Trophoblast cell (in vitro differentiated cells and primary cell): ENCODE measurements at regions not wholly inside any gene's neighbourhood (a gene's known extent, or its start where the extent isn't known, plus 50 kb on each side); places are given as distances from the start of the nearest gene placed in this dataset.
"Not testable (repeated sequence)": the region's sequence is repeated elsewhere in the genome, so short reads cannot be mapped to it uniquely, and the experiment has no call there.

Experiments
- DNase-seq, 2 donors: peaks; one replicate each; pipeline ENCODE4 v3.0.0-alpha.2; 2016
- H2AFZ ChIP-seq: 2 replicates; pipeline ENCODE4 v1.6.1; 2013; ENCODE audit warnings: low read length, moderate library complexity, mild to moderate bottlenecking; ENCODE audit not compliant: insufficient read depth, poor library complexity
- H2AK5ac ChIP-seq: 2 replicates; pipeline ENCODE4 v1.6.1; 2013; ENCODE audit warnings: mild to moderate bottlenecking, low read length
- H2BK120ac ChIP-seq: 2 replicates; pipeline ENCODE4 v1.6.1; 2013; ENCODE audit warnings: low read length, mild to moderate bottlenecking, moderate library complexity; ENCODE audit not compliant: insufficient read depth, poor library complexity
- H2BK12ac ChIP-seq: 2 replicates; pipeline ENCODE4 v1.6.1; 2013; ENCODE audit warnings: mild to moderate bottlenecking, low read length, moderate library complexity
- H2BK5ac ChIP-seq: 2 replicates; pipeline ENCODE4 v1.6.1; 2013; ENCODE audit warnings: low read length, low read depth, moderate library complexity, mild to moderate bottlenecking; ENCODE audit not compliant: poor library complexity
- H3K14ac ChIP-seq: 2 replicates; pipeline ENCODE4 v1.6.1; 2013; ENCODE audit warnings: mild to moderate bottlenecking, low read length
- H3K18ac ChIP-seq: 2 replicates; pipeline ENCODE4 v1.6.1; 2013; ENCODE audit warnings: mild to moderate bottlenecking, low read length
- H3K23ac ChIP-seq: 2 replicates; pipeline ENCODE4 v1.6.1; 2013; ENCODE audit warnings: low read length
- H3K27ac ChIP-seq: 2 replicates; pipeline ENCODE4 v1.5.1; 2013; ENCODE audit warnings: low read depth, mild to moderate bottlenecking, inconsistent platforms, low read length, moderate library complexity
- H3K27me3 ChIP-seq: 2 replicates; pipeline ENCODE4 v1.6.1; 2013; ENCODE audit warnings: inconsistent platforms, mild to moderate bottlenecking, low read length, moderate library complexity; ENCODE audit not compliant: insufficient read depth
- H3K36me3 ChIP-seq, 2 experiments: 1 replicate in 1 of 2; 2 replicates in 1 of 2; pipeline ENCODE4 v1.6.1; 2013; ENCODE audit warnings: low read length in 2 of 2, mild to moderate bottlenecking in 2 of 2, moderate library complexity in 1 of 2; ENCODE audit not compliant: insufficient read depth in 2 of 2, control insufficient read depth in 1 of 2
- H3K4ac ChIP-seq: 2 replicates; pipeline ENCODE4 v1.6.1; 2013; ENCODE audit warnings: low read depth, mild to moderate bottlenecking, low read length, moderate library complexity
- H3K4me1 ChIP-seq, 2 experiments: 1 replicate in 1 of 2; 2 replicates in 1 of 2; pipeline ENCODE4 v1.6.1; 2013; ENCODE audit warnings: low read length in 2 of 2, mild to moderate bottlenecking in 2 of 2, moderate library complexity in 1 of 2; ENCODE audit not compliant: insufficient read depth in 2 of 2, control insufficient read depth in 1 of 2
- H3K4me2 ChIP-seq: 2 replicates; pipeline ENCODE4 v1.6.1; 2013; ENCODE audit warnings: inconsistent platforms, mild to moderate bottlenecking, low read length, moderate library complexity
- H3K4me3 ChIP-seq: 2 replicates; pipeline ENCODE4 v1.5.1; 2013; ENCODE audit warnings: mild to moderate bottlenecking, low read depth, low read length, inconsistent platforms
- H3K79me1 ChIP-seq: one replicate; pipeline ENCODE4 v1.6.1; 2013; ENCODE audit warnings: low read length
- H3K79me2 ChIP-seq: 2 replicates; pipeline ENCODE4 v1.6.1; 2013; ENCODE audit warnings: low read length, mild to moderate bottlenecking; ENCODE audit not compliant: control insufficient read depth, insufficient read depth, poor library complexity
- H3K9ac ChIP-seq: 2 replicates; pipeline ENCODE4 v1.6.1; 2013; ENCODE audit warnings: mild to moderate bottlenecking, low read length
- H3K9me3 ChIP-seq: 2 replicates; pipeline ENCODE4 v1.6.1; 2013; ENCODE audit warnings: low read depth, mild to moderate bottlenecking, control low read depth, inconsistent platforms, low read length; ENCODE audit not compliant: insufficient read depth
- H4K12ac ChIP-seq: 2 replicates; pipeline ENCODE4 v1.6.1; 2013; ENCODE audit warnings: low read depth, mild to moderate bottlenecking, low read length, moderate library complexity
- H4K8ac ChIP-seq: 2 replicates; pipeline ENCODE4 v1.6.1; 2013; ENCODE audit warnings: low read depth, mild to moderate bottlenecking, low read length, moderate library complexity
- H4K91ac ChIP-seq: one replicate; pipeline ENCODE4 v1.6.1; 2013; ENCODE audit warnings: low read depth, mild to moderate bottlenecking, low read length, moderate library complexity
- WGBS: extraction: QIAGEN DNeasy Blood & Tissue Kit; methylation state at CpG from one replicate; pipeline ENCODE4 v1.1.7; 2013; ENCODE audit warnings: missing lambda C conversion rate; ENCODE audit not compliant: insufficient read length, insufficient coverage; ENCODE audit errors: extremely low coverage; 5-methylcytosine and 5-hydroxymethylcytosine counted together

DNA sequence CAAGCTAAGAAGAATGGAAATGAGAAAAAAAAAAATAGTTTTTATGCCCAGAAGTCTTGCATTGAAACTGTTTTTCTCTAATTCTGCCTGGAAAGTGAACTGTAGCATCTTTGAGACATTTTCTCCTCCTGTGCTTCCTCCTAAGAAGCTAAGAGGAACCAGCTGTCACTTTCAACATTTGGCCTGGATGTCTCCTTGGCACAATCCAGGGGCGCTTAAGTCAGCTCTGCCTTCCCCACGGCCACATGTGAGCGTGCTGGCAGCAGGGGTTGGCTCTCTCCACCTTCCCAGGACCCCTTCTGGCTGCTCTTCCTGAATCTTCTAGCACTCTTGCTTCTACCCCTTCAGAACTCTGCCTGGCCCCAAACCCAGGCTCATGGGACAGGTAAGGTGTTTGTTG is 289.6 kb upstream of the ADARB2 start:
- Histone ChIP-seq H3K9ac (no peak overlapping the region), H3K4me1 (no peaks in the 10 kb centered on the region), H3K23ac (no peak overlapping the region), H3K79me1 (no peaks in the 10 kb centered on the region), H3K79me2 (no peaks in the 10 kb centered on the region), H2AFZ (no peak overlapping the region), H2BK5ac (no peak overlapping the region), H2BK12ac (no peak overlapping the region), H3K27ac (no peak overlapping the region), H3K4ac (no peak overlapping the region), H3K18ac (no peak overlapping the region), H4K8ac (no peak overlapping the region), H3K36me3 (no peaks in the 10 kb centered on the region), H3K14ac (no peak overlapping the region), H2AK5ac (no peak overlapping the region), H3K27me3 (no peaks in the 10 kb centered on the region), H3K9me3 (peaks cover 3% of the 10 kb centered on the region), H4K12ac (no peak overlapping the region), H3K4me3 (no peak overlapping the region), H2BK120ac (no peak overlapping the region), H4K91ac (no peak overlapping the region), H3K4me2 (no peak overlapping the region)
- no CpG with 5 or more reads among the region's 3 CpGs for WGBS
- DNase-seq: no peak

DNA sequence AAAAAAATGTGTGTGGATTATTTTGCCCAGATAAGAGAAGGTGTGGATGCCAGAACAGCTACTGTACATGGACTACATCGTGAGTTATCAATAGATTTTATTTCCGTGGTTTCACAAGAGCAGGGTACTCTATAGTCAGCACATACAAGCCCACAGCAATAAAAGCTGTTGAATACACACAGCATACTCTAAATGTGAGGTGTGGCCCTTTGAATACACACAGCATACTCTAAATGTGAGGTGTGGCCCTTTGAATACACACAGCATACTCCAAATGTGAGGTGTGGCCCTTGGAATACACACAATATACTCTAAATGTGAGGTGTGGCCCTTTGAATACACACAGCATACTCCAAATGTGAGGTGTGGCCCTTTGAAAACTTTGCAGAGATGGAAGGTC is 287.4 kb upstream of the ADARB2 start:
- H3K4me2 ChIP-seq, H3K18ac ChIP-seq, H2BK12ac ChIP-seq, H2BK5ac ChIP-seq, H3K9ac ChIP-seq, H3K14ac ChIP-seq, H3K79me1 ChIP-seq, DNase-seq, H2AK5ac ChIP-seq, H3K79me2 ChIP-seq, H3K27ac ChIP-seq, H3K23ac ChIP-seq, H2AFZ ChIP-seq, H4K12ac ChIP-seq, H3K36me3 ChIP-seq, H3K4ac ChIP-seq, H3K27me3 ChIP-seq, H3K9me3 ChIP-seq, H4K8ac ChIP-seq, H2BK120ac ChIP-seq, H3K4me3 ChIP-seq, H4K91ac ChIP-seq, H3K4me1 ChIP-seq: not testable (repeated sequence)
- no CpG with 5 or more reads among the region's 2 CpGs for WGBS

- no peak overlapping the region for H4K91ac ChIP-seq
- H2BK5ac ChIP-seq: no peak overlapping the region
- no peak overlapping the region for H3K18ac ChIP-seq
- no peaks in the 10 kb centered on the region for H3K79me1 ChIP-seq
- no peaks in the 10 kb centered on the region for H3K27me3 ChIP-seq
- no peak overlapping the region for H3K4me2 ChIP-seq
- no peak overlapping the region for H2AFZ ChIP-seq
- no peak overlapping the region for H3K14ac ChIP-seq
- H2AK5ac ChIP-seq: no peak overlapping the region
- no peaks in the 10 kb centered on the region for H3K4me1 ChIP-seq
- no peak overlapping the region for H4K8ac ChIP-seq
- no peak overlapping the region for H3K4me3 ChIP-seq
- no peak overlapping the region for H3K27ac ChIP-seq
- H3K9me3 ChIP-seq: peaks cover 7% of the 10 kb centered on the region
- no peak overlapping the region for H2BK120ac ChIP-seq
- H2BK12ac ChIP-seq: no peak overlapping the region
- H3K9ac ChIP-seq: no peak overlapping the region
- H3K36me3 ChIP-seq: no peaks in the 10 kb centered on the region
- H3K23ac ChIP-seq: no peak overlapping the region
- no peak overlapping the region for H4K12ac ChIP-seq
- no peak for DNase-seq
- no CpG with 5 or more reads among the region's 5 CpGs for WGBS
- no peaks in the 10 kb centered on the region for H3K79me2 ChIP-seq
- H3K4ac ChIP-seq: no peak overlapping the region
Observed at GRCh38 chr10:2023687-2024086, 286.4 kb upstream of the ADARB2 start.

DNA sequence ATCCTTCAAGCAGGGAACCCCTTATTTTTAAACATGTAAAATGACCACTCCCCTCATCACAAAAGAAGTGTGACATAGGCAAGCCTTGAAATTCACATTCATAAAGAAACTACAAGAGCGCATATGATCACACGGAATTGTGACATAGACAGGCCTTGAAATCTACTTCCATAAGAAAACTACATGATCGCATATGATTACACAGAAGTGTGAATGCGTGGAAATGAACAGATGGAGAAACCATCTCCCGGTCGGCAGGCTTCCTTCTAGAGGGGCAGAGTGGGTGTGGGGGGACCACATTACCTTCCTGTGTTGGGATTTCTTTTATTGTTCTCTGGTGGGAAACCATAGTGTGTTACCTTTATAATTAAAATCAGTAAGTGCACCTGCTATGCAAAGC is 285.1 kb upstream of the ADARB2 start:
- Histone ChIP-seq H2BK5ac (no peak overlapping the region), H3K79me2 (no peaks in the 10 kb centered on the region), H4K8ac (no peak overlapping the region), H4K91ac (no peak overlapping the region), H3K4me3 (no peak overlapping the region), H3K79me1 (no peaks in the 10 kb centered on the region), H3K23ac (no peak overlapping the region), H2AFZ (no peak overlapping the region), H3K14ac (no peak overlapping the region), H3K27me3 (no peaks in the 10 kb centered on the region), H3K9ac (no peak overlapping the region), H3K4ac (no peak overlapping the region), H3K9me3 (peaks cover 7% of the 10 kb centered on the region), H2BK120ac (no peak overlapping the region), H3K27ac (no peak overlapping the region), H4K12ac (no peak overlapping the region), H2BK12ac (no peak overlapping the region), H2AK5ac (no peak overlapping the region), H3K36me3 (no peaks in the 10 kb centered on the region), H3K18ac (no peak overlapping the region), H3K4me2 (no peak overlapping the region), H3K4me1 (no peaks in the 10 kb centered on the region)
- no CpG with 5 or more reads among the region's 6 CpGs for WGBS
- no peak for DNase-seq
